ENCODE measurements at regions not wholly inside any gene's neighbourhood (a gene's known extent, or its start where the extent isn't known, plus 50 kb on each side); places are given as distances from the start of the nearest gene placed in this dataset.

GRCh38 chrX:117788339-117788738, 328.3 kb downstream of the KLHL13 start:
- Histone ChIP-seq H2BK12ac (ENCODE audit: insufficient read length, low read depth, low read length) (no peak overlapping the region), H2BK120ac (ENCODE audit: low read depth, low read length, poor library complexity, severe bottlenecking) (no peak overlapping the region), H4K91ac (ENCODE audit: insufficient read length, low read depth, low read length) (no peak overlapping the region), H3K9ac (ENCODE audit: extremely low read depth, insufficient read length, low read length) (no peak overlapping the region), H3K79me2 (ENCODE audit: insufficient read depth, low read length) (no peaks in the 10 kb centered on the region), H3K4me1 (ENCODE audit: insufficient read depth, low read length) (no peaks in the 10 kb centered on the region), H3T11ph (ENCODE audit: low read length) (no peak overlapping the region), H3K4ac (ENCODE audit: low read depth, low read length) (no peak overlapping the region), H2AK5ac (ENCODE audit: insufficient read length, low read length) (no peak overlapping the region), H4K5ac (ENCODE audit: insufficient read length, low read depth, low read length) (no peak overlapping the region), H4K20me1 (ENCODE audit: control insufficient read depth, insufficient read depth, insufficient read length) (no peaks in the 10 kb centered on the region), H3K27me3 (ENCODE audit: insufficient read depth, low read length) (no peaks in the 10 kb centered on the region), H3K18ac (ENCODE audit: insufficient read length, low read depth, low read length) (no peak overlapping the region), H2BK5ac (ENCODE audit: insufficient read length, low read length) (no peak overlapping the region), H3K9me3 (ENCODE audit: control insufficient read depth, low read depth, low read length) (peaks cover 18% of the 10 kb centered on the region), H3K4me2 (ENCODE audit: insufficient read depth, insufficient read length, low read length) (no peak overlapping the region), H3K56ac (ENCODE audit: insufficient read length, low read depth, low read length) (no peak overlapping the region), H3K23me2 (ENCODE audit: insufficient read length, low read depth, low read length, poor library complexity, severe bottlenecking) (no peaks in the 10 kb centered on the region), H3K14ac (ENCODE audit: insufficient read depth, low read length) (no peak overlapping the region), H3K27ac (ENCODE audit: insufficient read length, low read depth, low read length) (no peak overlapping the region), H2BK20ac (ENCODE audit: low read depth, low read length, poor library complexity, severe bottlenecking) (no peak overlapping the region), H3K23ac (ENCODE audit: insufficient read length, low read depth, low read length) (no peak overlapping the region), H2AFZ (ENCODE audit: low read length) (no peak overlapping the region), H4K8ac (replicated peaks; ENCODE audit: insufficient read length, low read depth, low read length) (no peak overlapping the region), H2BK15ac (ENCODE audit: low read depth, low read length) (no peak overlapping the region), H3K79me1 (ENCODE audit: insufficient read depth, low read depth, low read length, poor library complexity, severe bottlenecking) (no peaks in the 10 kb centered on the region)
- no peak overlapping the region for H3K27ac Mint-ChIP-seq
- no peak for TF ChIP-seq CTCF (conservative IDR thresholded peaks at IDR 0.05)
- DNase-seq = no peak
- H3K27me3 Mint-ChIP-seq (ENCODE audit: low read depth) = no peaks in the 10 kb centered on the region; the same call in none of the 2 replicates
- H3K4me1 Mint-ChIP-seq = no peaks in the 10 kb centered on the region
- H3K9me3 Mint-ChIP-seq = peaks cover 3 to 55% of the 10 kb centered on the region in 2 experiments; a peak in 3 of 5 replicates
- no peak overlapping the region for H3K4me3 Mint-ChIP-seq
- H3K36me3 Mint-ChIP-seq (ENCODE audit: insufficient read depth in 1 of 3, low read depth in 3 of 3) = no peaks in the 10 kb centered on the region; a peak in 1 of 7 replicates
- WGBS (ENCODE audit: extremely low coverage, insufficient read length, low lambda C conversion rate) = no CpG with 5 or more reads among the region's 2 CpGs
